Breast epithelium (tissue), 3 donors: ENCODE measurements at regions not wholly inside any gene's neighbourhood (a gene's known extent, or its start where the extent isn't known, plus 50 kb on each side); places are given as distances from the start of the nearest gene placed in this dataset.

Experiments used
- POLR2A ChIP-seq: fragments of 450-650 bp; IDR thresholded peaks from one replicate; pipeline ENCODE4 v1.6.1; 2016; ENCODE audit warnings: antibody characterized with exemption, mild to moderate bottlenecking, moderate library complexity
- TF ChIP-seq, protein P1 (sequence below), 3 donors: fragments of 450-650 bp; IDR thresholded peaks; one replicate each; pipeline ENCODE4 v1.5.1; 2016 to 2017; ENCODE audit warnings: antibody characterized with exemption in 3 of 3, mild to moderate bottlenecking in 3 of 3, moderate library complexity in 3 of 3

DNA sequence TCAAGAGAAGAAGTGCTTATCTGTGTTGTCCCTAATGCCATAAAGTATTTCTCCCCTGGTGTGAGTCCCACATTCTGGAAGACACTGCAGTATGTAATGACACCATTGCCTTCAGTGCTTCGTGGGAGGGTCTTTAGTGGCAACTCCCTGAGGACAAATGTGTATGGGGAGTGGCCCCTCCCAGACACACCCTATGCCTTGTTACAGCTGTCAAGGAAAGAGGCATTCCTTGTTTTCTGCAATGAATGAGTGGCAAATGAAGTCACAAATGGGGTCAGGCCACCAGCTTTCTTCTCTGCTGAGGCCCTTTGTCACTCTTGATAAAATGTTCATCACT lies 183.2 kb downstream of the FGFR2 start:
- TF ChIP-seq, protein P1, sequence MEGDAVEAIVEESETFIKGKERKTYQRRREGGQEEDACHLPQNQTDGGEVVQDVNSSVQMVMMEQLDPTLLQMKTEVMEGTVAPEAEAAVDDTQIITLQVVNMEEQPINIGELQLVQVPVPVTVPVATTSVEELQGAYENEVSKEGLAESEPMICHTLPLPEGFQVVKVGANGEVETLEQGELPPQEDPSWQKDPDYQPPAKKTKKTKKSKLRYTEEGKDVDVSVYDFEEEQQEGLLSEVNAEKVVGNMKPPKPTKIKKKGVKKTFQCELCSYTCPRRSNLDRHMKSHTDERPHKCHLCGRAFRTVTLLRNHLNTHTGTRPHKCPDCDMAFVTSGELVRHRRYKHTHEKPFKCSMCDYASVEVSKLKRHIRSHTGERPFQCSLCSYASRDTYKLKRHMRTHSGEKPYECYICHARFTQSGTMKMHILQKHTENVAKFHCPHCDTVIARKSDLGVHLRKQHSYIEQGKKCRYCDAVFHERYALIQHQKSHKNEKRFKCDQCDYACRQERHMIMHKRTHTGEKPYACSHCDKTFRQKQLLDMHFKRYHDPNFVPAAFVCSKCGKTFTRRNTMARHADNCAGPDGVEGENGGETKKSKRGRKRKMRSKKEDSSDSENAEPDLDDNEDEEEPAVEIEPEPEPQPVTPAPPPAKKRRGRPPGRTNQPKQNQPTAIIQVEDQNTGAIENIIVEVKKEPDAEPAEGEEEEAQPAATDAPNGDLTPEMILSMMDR (IDR thresholded peaks at IDR 0.05): no peak
- TF ChIP-seq POLR2A: no peak
